ENCODE measurements at regions not wholly inside any gene's neighbourhood (a gene's known extent, or its start where the extent isn't known, plus 50 kb on each side); places are given as distances from the start of the nearest gene placed in this dataset.

- DNase-seq, result no peak
Measured at GRCh38 chr5:74136276-74136825, 504.2 kb downstream of the ENC1 start.

GRCh38 chr5:74135033-74135432 lies 505.5 kb downstream of the ENC1 start:
- DNase-seq, result no peak

- DNase-seq, result no peak
Measured at GRCh38 chr5:74132485-74132884, 506.5 kb downstream of the ARHGEF28 start.

- no peak for DNase-seq
Measured at GRCh38 chr5:74131250-74131649, 505.3 kb downstream of the ARHGEF28 start.

- no peak for DNase-seq
Measured at GRCh38 chr5:74130155-74130897, 504.3 kb downstream of the ARHGEF28 start.

- DNase-seq, result no peak
Measured at GRCh38 chr5:74127381-74128320, 501.7 kb downstream of the ARHGEF28 start.

- DNase-seq, result no peak
Measured at GRCh38 chr5:74126294-74126693, 500.3 kb downstream of the ARHGEF28 start.

GRCh38 chr5:74124826-74125225 lies 498.8 kb downstream of the ARHGEF28 start:
- no peak for DNase-seq

- no peak for DNase-seq
Measured at GRCh38 chr5:74123929-74124328, 497.9 kb downstream of the ARHGEF28 start.

GRCh38 chr5:74122979-74123590 lies 497.1 kb downstream of the ARHGEF28 start:
- no peak for DNase-seq

GRCh38 chr5:74122175-74122574 lies 496.2 kb downstream of the ARHGEF28 start:
- DNase-seq, result no peak

GRCh38 chr5:74120585-74120984 lies 494.6 kb downstream of the ARHGEF28 start:
- DNase-seq, result no peak

GRCh38 chr5:74118071-74118470 lies 492.1 kb downstream of the ARHGEF28 start:
- DNase-seq, result no peak

- DNase-seq, result no peak
Measured at GRCh38 chr5:74116984-74117383, 491.0 kb downstream of the ARHGEF28 start.

- no peak for DNase-seq
Measured at GRCh38 chr5:74116266-74116665, 490.3 kb downstream of the ARHGEF28 start.

GRCh38 chr5:74113927-74114326 lies 487.9 kb downstream of the ARHGEF28 start:
- DNase-seq, result no peak

GRCh38 chr5:74113196-74113540 lies 487.2 kb downstream of the ARHGEF28 start:
- no peak for DNase-seq

- DNase-seq, result no peak
Measured at GRCh38 chr5:74112372-74113195, 486.6 kb downstream of the ARHGEF28 start.

GRCh38 chr5:74111764-74112163 lies 485.8 kb downstream of the ARHGEF28 start:
- no peak for DNase-seq

GRCh38 chr5:74109344-74109743 lies 483.3 kb downstream of the ARHGEF28 start:
- no peak for DNase-seq

GRCh38 chr5:74107899-74108298 lies 481.9 kb downstream of the ARHGEF28 start:
- DNase-seq, result no peak

GRCh38 chr5:74105126-74105780 lies 479.3 kb downstream of the ARHGEF28 start:
- DNase-seq, result no peak

Data from stimulated activated naive CD4-positive, alpha-beta T cell treated with Interleukin-2 at 50 U/mL for 16 hours (primary cell).